Suprapubic skin (tissue), 3 donors: ENCODE measurements at regions not wholly inside any gene's neighbourhood (a gene's known extent, or its start where the extent isn't known, plus 50 kb on each side); places are given as distances from the start of the nearest gene placed in this dataset.

Source experiments
- CTCF ChIP-seq, 2 donors: fragments of 200-600 bp in 1 of 2; fragments of 450-650 bp in 1 of 2; sonication (generic) in 1 of 2; IDR thresholded peaks; one replicate each; pipeline ENCODE4 v1.5.1; 2016 to 2019; ENCODE audit warnings: antibody characterized with exemption in 2 of 2, mild to moderate bottlenecking in 1 of 2, moderate library complexity in 1 of 2
- EP300 ChIP-seq: sonication (generic); formaldehyde crosslinking; IDR thresholded peaks from one replicate; pipeline ENCODE4 v1.6.1; 2017; ENCODE audit warnings: antibody characterized with exemption
- POLR2A ChIP-seq, 2 donors: fragments of 450-650 bp; IDR thresholded peaks; one replicate each; pipeline ENCODE4 v1.6.1; 2017; ENCODE audit warnings: antibody characterized with exemption in 2 of 2, mild to moderate bottlenecking in 2 of 2, moderate library complexity in 2 of 2

DNA sequence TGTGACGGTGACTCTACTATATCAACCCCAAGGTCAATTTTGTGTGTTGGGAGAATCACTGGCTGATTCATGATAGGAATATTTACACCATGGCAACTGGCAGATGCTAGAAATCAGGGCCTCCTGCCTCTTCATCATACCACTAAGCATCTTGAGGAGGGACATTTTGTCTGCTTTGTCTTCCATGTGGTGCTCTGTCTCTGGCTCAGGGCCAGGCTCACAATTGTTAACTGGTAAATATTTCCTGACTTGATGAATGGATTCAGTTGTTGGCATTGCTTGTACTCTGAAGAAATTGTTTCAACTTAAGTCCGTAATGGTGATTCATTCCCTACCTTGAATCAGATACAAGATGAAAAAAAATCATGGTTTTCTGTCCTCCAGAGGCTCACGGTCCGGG, 292.7 kb downstream of the HAPSTR1 start:
- no peak for TF ChIP-seq POLR2A (IDR thresholded peaks at IDR 0.05)
- TF ChIP-seq CTCF (IDR thresholded peaks at IDR 0.05) = no peak
- no peak for TF ChIP-seq EP300
